HepG2 (cell line): ENCODE measurements at regions not wholly inside any gene's neighbourhood (a gene's known extent, or its start where the extent isn't known, plus 50 kb on each side); places are given as distances from the start of the nearest gene placed in this dataset.

Experiments
- ATAC-seq: fragments of 200-7000 bp; cut with Tn5 transposase; 3 replicates; pipeline ENCODE4 v1.9.1; 2020; ENCODE audit warnings: mild to moderate bottlenecking, moderate library complexity
- BruUV-seq: library from RNA; stranded (reverse); fragments of 400-500 nt; replicated peaks from 2 replicates; lab custom pipeline; 2021; lab: Mats Ljungman, UMichigan
- CTCF ChIA-PET: fragments of 300-600 bp; formaldehyde crosslinking; extraction: SDS; loops from one replicate; lab custom pipeline; 2021; ENCODE audit warnings: low total read pairs, inconsistent platforms, low intra/inter-chr PET ratio; lab: Yijun Ruan, JAX
- POLR2A ChIA-PET: fragments of 350-600 bp; sonication (Branson Sonifier 250); formaldehyde crosslinking; loops from one replicate; lab custom pipeline; 2020; ENCODE audit warnings: antibody characterized with exemption, inconsistent platforms; lab: Yijun Ruan, JAX
- DNase-seq: peaks from one replicate; pipeline ENCODE4 v3.0.0-alpha.2; 2015; ENCODE audit warnings: low spot score
- FAIRE-seq: peaks from 3 replicates; lab custom pipeline; 2011; peaks lifted over from hg19 to GRCh38; lab: Jason Lieb, UNC
- H2AFZ ChIP-seq: one replicate; pipeline ENCODE4 v1.6.1; 2011; ENCODE audit warnings: low read length, inconsistent platforms
- H3K27ac ChIP-seq: fragments of 300-600 bp; 3 replicates; pipeline ENCODE4 v1.8.0; 2011; ENCODE audit warnings: mixed run types, mild to moderate bottlenecking, mixed read lengths, low read length, inconsistent platforms; ENCODE audit not compliant: insufficient read depth; ENCODE audit errors: extremely low read length
- H3K27me3 ChIP-seq, 2 experiments: fragments of 200-600 bp in 1 of 2; 2 replicates in 1 of 2; 3 replicates in 1 of 2; pipeline versions ENCODE4 v1.6.0 to v1.8.0; 2011; ENCODE audit warnings: low read length in 2 of 2, mild to moderate bottlenecking in 2 of 2, moderate library complexity in 2 of 2, inconsistent platforms in 1 of 2; ENCODE audit not compliant: insufficient read depth in 2 of 2, control insufficient read depth in 1 of 2
- H3K36me3 ChIP-seq, 2 experiments: fragments of 200-600 bp in 1 of 2; replicated peaks in 1 of 2; 2 replicates in 1 of 2; 3 replicates in 1 of 2; pipeline versions ENCODE4 v1.5.1 to v1.8.0; 2011; ENCODE audit warnings: low read length in 2 of 2, inconsistent platforms in 1 of 2; ENCODE audit not compliant: insufficient read depth in 2 of 2, control insufficient read depth in 1 of 2
- H3K4me1 ChIP-seq: 2 replicates; pipeline ENCODE4 v1.5.1; 2012; ENCODE audit warnings: low read length, inconsistent platforms; ENCODE audit not compliant: insufficient read depth
- H3K4me2 ChIP-seq: 2 replicates; pipeline ENCODE4 v1.6.0; 2011; ENCODE audit warnings: low read depth, low read length, inconsistent platforms
- H3K4me3 ChIP-seq, 3 experiments: fragments of 200-600 bp in 1 of 3; sonication (generic), shearing (Covaris generic) in 1 of 3; replicated peaks in 1 of 3; 2 replicates each; pipeline ENCODE4 v1.5.1; 2011 to 2016; ENCODE audit warnings: low read length in 3 of 3, inconsistent platforms in 2 of 3, low read depth in 2 of 3, mild to moderate bottlenecking in 2 of 3, control low read depth in 1 of 3, mixed read lengths in 1 of 3; ENCODE audit not compliant: insufficient read depth in 1 of 3
- H3K79me2 ChIP-seq: one replicate; pipeline ENCODE4 v1.6.1; 2011; ENCODE audit warnings: low read length, inconsistent platforms; ENCODE audit not compliant: insufficient read depth
- H3K9ac ChIP-seq: 2 replicates; pipeline ENCODE4 v1.6.0; 2011; ENCODE audit warnings: mild to moderate bottlenecking, low read depth, low read length, inconsistent platforms; ENCODE audit not compliant: insufficient read depth
- H3K9me3 ChIP-seq: 2 replicates; pipeline ENCODE4 v1.5.1; 2012; ENCODE audit warnings: mild to moderate bottlenecking, low read length
- H4K20me1 ChIP-seq: 2 replicates; pipeline ENCODE4 v1.6.0; 2011; ENCODE audit warnings: inconsistent platforms, mild to moderate bottlenecking, low read length, moderate library complexity; ENCODE audit not compliant: insufficient read depth
- ARID5B ChIP-seq: IDR thresholded peaks from 2 replicates; pipeline ENCODE4 v1.4.0; 2020; ENCODE audit warnings: mild to moderate bottlenecking, missing genetic modification reagents
- ATRX ChIP-seq: sonication (generic); formaldehyde crosslinking; IDR thresholded peaks from 2 replicates; pipeline ENCODE4 v1.4.0; 2020; ENCODE audit warnings: missing genetic modification reagents, borderline replicate concordance
- CSRNP1 ChIP-seq: sonication (generic); formaldehyde crosslinking; IDR thresholded peaks from 2 replicates; pipeline ENCODE4 v1.8.1; 2023; ENCODE audit warnings: mild to moderate bottlenecking, missing genetic modification reagents
- MXD4 ChIP-seq: IDR thresholded peaks from 2 replicates; pipeline ENCODE4 v1.6.1; 2016; ENCODE audit warnings: mild to moderate bottlenecking, missing biosample characterization, missing genetic modification reagents
- RARA ChIP-seq: IDR thresholded peaks from 2 replicates; pipeline ENCODE4 v1.6.1; 2016; ENCODE audit warnings: missing genetic modification reagents, missing compliant biosample characterization
- REL ChIP-seq: sonication (generic); formaldehyde crosslinking; conservative IDR thresholded peaks from 2 replicates; pipeline ENCODE4 v1.8.0; 2022; ENCODE audit warnings: mild to moderate bottlenecking, missing genetic modification reagents, moderate library complexity
- YEATS4 ChIP-seq: sonication (generic); formaldehyde crosslinking; IDR thresholded peaks from 2 replicates; pipeline ENCODE4 v1.4.0; 2020; ENCODE audit warnings: missing genetic modification reagents, borderline replicate concordance
- ZNF766 ChIP-seq: sonication (generic); formaldehyde crosslinking; IDR thresholded peaks from 2 replicates; pipeline ENCODE4 v1.5.0; 2020; ENCODE audit warnings: missing genetic modification reagents, borderline replicate concordance
- ZNF83 ChIP-seq: sonication (generic); formaldehyde crosslinking; IDR thresholded peaks from 2 replicates; pipeline ENCODE4 v1.4.0; 2020; ENCODE audit warnings: missing genetic modification reagents, mild to moderate bottlenecking, borderline replicate concordance
- ZZZ3 ChIP-seq: sonication (generic); formaldehyde crosslinking; IDR thresholded peaks from 2 replicates; pipeline ENCODE4 v1.4.0; 2020; ENCODE audit warnings: missing genetic modification reagents, mild to moderate bottlenecking, borderline replicate concordance
- WGBS: methylation state at CpG from one replicate; pipeline ENCODE4 v1.1.6; 2017; ENCODE audit warnings: low lambda C conversion rate; 5-methylcytosine and 5-hydroxymethylcytosine counted together
- in situ Hi-C: cut with HindIII; loops from 2 replicates; pipeline ENCODE4 v1.10.0; 2017; ENCODE audit warnings: low pct_unique_long_range_greater_than_20kb; ENCODE audit not compliant: extremely low pct_ligation_motif_present
- intact Hi-C: fragments of 100-400 bp; cut with micrococcal nuclease; formaldehyde crosslinking; loops from one replicate; pipeline ENCODE4 v1.10.0; 2022; ENCODE audit not compliant: unreplicated experiment
- TF ChIP-seq, protein P1 (sequence below): sonication (generic); formaldehyde crosslinking; IDR thresholded peaks from 2 replicates; pipeline ENCODE4 v1.4.0; 2020; ENCODE audit warnings: mild to moderate bottlenecking, missing genetic modification reagents

DNA sequence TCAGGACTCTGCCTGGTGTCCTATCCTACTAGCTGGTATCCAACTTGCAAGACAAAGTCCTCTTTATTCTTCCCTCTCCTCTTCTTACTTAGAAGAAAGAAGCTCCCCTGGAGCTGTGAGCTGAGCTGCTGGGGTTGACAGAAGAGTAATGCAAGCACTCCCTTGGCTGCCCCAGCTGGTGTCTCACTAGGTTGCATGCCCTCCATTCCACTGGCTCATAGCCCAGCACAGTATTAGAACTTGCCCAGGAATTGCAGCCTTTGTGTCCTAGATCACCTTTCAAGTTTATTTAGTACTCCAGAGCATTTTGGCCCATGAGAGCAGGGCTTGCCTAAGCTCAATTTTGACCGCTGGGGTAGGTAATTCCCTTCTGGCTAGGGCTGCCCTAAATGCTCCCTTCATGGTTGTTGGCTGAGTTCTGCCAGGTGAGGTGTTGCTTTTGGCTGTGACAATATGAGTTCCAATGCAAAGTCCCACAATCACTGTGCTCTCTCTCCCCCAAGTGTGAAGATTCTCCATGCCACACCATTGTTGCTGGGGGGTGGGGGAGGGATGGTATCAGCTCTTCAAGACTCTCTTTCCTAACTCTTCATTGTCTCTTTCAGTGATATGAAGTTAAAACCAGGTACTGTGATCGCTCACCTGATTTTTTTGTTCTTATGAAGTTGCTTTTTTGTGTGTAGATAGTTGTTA is 317.4 kb upstream of the DDHD1 start (continued):
- TF ChIP-seq ATRX (CRISPR knock-in tag) (no peak), RARA (CRISPR knock-in tag) (no peak)

DNA sequence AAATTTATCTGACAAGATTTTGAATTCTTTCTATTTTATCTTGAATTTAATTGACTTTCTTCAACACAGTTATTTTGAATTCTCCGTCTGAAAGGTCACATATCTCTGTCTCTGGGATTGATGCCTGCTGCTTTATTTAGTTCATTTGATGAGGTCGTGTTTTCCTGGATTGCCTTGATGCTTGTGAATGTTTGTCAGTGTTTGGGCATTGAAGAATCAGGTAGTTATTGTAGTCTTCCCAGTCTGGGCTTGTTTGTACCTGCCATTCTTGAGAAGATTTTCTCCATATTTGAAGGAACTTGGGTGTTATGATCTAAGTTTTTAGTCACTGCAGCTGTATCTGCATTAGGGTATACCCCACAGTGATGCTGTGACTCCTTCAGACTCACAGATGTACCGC is 315.8 kb upstream of the DDHD1 start:
- Histone ChIP-seq H3K4me2 (no peak overlapping the region), H2AFZ (no peak overlapping the region), H3K9me3 (no peaks in the 10 kb centered on the region), H3K27ac (no peak overlapping the region), H4K20me1 (no peaks in the 10 kb centered on the region), H3K9ac (no peak overlapping the region), H3K79me2 (no peaks in the 10 kb centered on the region), H3K36me3 (no peaks in the 10 kb centered on the region), H3K4me1 (no peaks in the 10 kb centered on the region), H3K27me3 (no peaks in the 10 kb centered on the region; a peak in 1 of 5 replicates), H3K4me3 (no peak overlapping the region)
- in situ Hi-C loops (no loop called here), intact Hi-C loops (no loop called here)
- ChIA-PET CTCF (no interaction called here), POLR2A (no interaction called here)
- TF ChIP-seq REL (CRISPR knock-in tag) (no peak), MXD4 (CRISPR knock-in tag) (no peak), ZNF83 (no peak), ZNF766 (CRISPR knock-in tag) (no peak), YEATS4 (CRISPR knock-in tag) (no peak), ARID5B (CRISPR knock-in tag) (no peak), CSRNP1 (CRISPR knock-in tag) (no peak), ZZZ3 (CRISPR knock-in tag) (no peak)
- TF ChIP-seq, protein P1, sequence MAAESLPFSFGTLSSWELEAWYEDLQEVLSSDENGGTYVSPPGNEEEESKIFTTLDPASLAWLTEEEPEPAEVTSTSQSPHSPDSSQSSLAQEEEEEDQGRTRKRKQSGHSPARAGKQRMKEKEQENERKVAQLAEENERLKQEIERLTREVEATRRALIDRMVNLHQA (CRISPR knock-in tag) = no peak
- WGBS = 43% methylated on average over 2 of the region's 3 CpGs
- no peak for ATAC-seq
- BruUV-seq = no TSS peak
- no peak for FAIRE-seq
- DNase-seq = no peak
